GM12891 (cell line): ENCODE measurements at regions not wholly inside any gene's neighbourhood (a gene's known extent, or its start where the extent isn't known, plus 50 kb on each side); places are given as distances from the start of the nearest gene placed in this dataset.

Source experiments
- PAX5 ChIP-seq: IDR thresholded peaks from 2 replicates; pipeline ENCODE4 v1.6.1; 2011; ENCODE audit warnings: low read length, moderate library complexity, mild to moderate bottlenecking; ENCODE audit not compliant: insufficient read depth, severe bottlenecking
- POLR2A ChIP-seq: IDR thresholded peaks from 2 replicates; pipeline ENCODE4 v1.6.1; 2011; ENCODE audit warnings: low read depth, low read length, control low read depth
- POLR2AphosphoS5 ChIP-seq: IDR thresholded peaks from 2 replicates; pipeline ENCODE4 v1.6.1; 2011; ENCODE audit warnings: low read depth, low read length, control low read depth
- POU2F2 ChIP-seq: IDR thresholded peaks from 2 replicates; pipeline ENCODE4 v1.6.1; 2011; ENCODE audit warnings: low read depth, mild to moderate bottlenecking, control low read depth, low read length, moderate library complexity
- SPI1 ChIP-seq: IDR thresholded peaks from 2 replicates; pipeline ENCODE4 v1.6.1; 2011; ENCODE audit warnings: low read depth, low read length, control low read depth
- TAF1 ChIP-seq: IDR thresholded peaks from 2 replicates; pipeline ENCODE4 v1.6.1; 2011; ENCODE audit warnings: low read depth, low read length, control low read depth

- no peak for TF ChIP-seq POLR2AphosphoS5
- no peak for TF ChIP-seq POLR2A
- TF ChIP-seq TAF1 = no peak
- TF ChIP-seq POU2F2 = no peak
- TF ChIP-seq PAX5 = no peak
- no peak for TF ChIP-seq SPI1
Measured at GRCh38 chr16:77509796-77510195, 75.0 kb upstream of the ADAMTS18 start.
